Non-pigmented ciliary epithelial cell (primary cell): ENCODE measurements at regions not wholly inside any gene's neighbourhood (a gene's known extent, or its start where the extent isn't known, plus 50 kb on each side); places are given as distances from the start of the nearest gene placed in this dataset.

Experiments
- DNase-seq: peaks from one replicate; pipeline ENCODE4 v3.0.0-alpha.2; 2010; ENCODE audit warnings: low read depth

GRCh38 chr2:181836583-181836982, 54.9 kb upstream of the ITPRID2 start:
- no peak for DNase-seq

DNA sequence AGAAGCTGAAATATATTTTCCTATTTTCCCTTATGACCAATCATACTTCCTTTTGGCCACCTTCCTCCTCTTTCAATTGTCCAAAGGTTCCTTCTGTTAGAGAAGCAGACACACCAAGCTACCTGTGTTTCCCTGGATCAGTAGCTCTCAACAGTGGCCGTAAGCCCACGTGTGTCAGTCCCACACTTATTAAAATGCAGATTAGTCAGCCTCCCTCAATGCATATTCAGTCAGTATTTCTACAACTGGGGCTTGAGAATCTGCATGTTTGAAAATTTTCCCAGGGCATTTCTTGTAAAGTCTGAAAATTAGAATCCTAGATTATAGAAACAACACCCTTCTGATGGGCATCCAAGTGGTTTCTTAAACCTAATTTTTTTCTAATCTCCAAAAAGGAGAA, 54.0 kb upstream of the ITPRID2 start:
- DNase-seq, result no peak

DNA sequence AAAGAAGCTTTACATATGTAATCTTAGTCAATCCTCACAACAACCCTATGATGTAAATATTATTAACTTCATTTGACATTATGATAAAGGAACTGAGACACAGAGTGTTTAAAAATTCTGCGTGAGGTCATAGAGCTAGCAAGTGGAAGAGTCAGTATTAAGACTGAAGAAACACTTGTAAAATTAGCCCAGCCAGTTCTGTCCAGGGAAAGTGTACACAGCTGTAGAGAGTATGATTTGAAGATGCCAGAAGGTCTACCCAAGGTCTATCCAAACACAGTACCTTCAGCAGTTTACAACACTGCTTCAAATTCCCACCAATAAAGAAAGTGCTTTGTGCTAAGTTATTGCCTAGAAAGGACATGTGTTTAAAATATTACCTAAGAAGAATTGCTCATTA, 51.7 kb upstream of the ITPRID2 start:
- DNase-seq, result no peak

DNA sequence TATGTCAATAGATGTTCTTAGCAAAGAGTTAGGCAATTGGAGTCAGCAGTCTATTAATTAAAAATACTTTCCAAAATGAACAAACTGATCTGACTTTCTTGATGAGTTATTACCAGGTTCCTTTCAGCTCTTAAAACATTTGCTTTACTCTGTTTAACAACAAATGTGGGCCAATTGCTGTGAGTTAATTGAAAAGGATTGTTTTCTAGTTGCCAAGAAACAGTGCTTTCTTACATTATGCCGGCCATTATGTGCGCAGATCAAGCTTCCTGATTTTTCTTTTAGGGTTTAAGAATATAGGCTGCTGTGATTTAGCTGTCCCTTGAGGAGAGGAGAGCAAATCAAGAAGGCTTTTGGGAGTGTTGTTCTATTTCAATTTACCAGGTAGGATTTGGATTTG, 50.5 kb upstream of the ITPRID2 start:
- DNase-seq, result no peak
